ENCODE measurements at regions not wholly inside any gene's neighbourhood (a gene's known extent, or its start where the extent isn't known, plus 50 kb on each side); places are given as distances from the start of the nearest gene placed in this dataset.

DNA sequence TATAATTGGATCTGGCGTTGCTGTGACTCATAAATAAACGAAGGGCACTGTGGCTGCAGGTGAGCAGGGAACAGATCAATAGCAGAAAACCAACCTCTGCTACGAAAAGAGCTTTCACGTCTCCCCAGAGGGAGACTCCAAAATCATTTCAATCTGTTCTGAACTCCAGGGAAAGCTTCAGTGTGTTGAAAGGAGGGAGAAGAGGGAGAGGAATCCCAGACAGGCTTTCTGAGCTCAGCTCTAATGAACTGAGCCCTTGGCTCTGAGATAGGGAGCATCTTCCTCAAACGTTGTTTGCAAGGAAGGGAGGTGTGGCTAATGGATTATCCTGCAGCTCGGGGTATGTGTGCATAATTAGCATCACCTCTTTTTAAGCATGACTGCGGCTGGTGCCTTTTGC lies 288.0 kb upstream of the IRX4 start:
- intact Hi-C loops (cut with micrococcal nuclease), result no loop called here
- Histone ChIP-seq H3K4me3 (no peak overlapping the region), H3K36me3 (no peaks in the 10 kb centered on the region), H3K4me1 (peaks cover 3% of the 10 kb centered on the region), H3K27me3 (ENCODE audit: low read depth) (peaks cover 88% of the 10 kb centered on the region), H3K27ac (replicated peaks) (no peak overlapping the region), H3K9me3 (replicated peaks) (no peaks in the 10 kb centered on the region)
- TF ChIP-seq, protein P1, sequence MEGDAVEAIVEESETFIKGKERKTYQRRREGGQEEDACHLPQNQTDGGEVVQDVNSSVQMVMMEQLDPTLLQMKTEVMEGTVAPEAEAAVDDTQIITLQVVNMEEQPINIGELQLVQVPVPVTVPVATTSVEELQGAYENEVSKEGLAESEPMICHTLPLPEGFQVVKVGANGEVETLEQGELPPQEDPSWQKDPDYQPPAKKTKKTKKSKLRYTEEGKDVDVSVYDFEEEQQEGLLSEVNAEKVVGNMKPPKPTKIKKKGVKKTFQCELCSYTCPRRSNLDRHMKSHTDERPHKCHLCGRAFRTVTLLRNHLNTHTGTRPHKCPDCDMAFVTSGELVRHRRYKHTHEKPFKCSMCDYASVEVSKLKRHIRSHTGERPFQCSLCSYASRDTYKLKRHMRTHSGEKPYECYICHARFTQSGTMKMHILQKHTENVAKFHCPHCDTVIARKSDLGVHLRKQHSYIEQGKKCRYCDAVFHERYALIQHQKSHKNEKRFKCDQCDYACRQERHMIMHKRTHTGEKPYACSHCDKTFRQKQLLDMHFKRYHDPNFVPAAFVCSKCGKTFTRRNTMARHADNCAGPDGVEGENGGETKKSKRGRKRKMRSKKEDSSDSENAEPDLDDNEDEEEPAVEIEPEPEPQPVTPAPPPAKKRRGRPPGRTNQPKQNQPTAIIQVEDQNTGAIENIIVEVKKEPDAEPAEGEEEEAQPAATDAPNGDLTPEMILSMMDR (IDR thresholded peaks at IDR 0.05; ENCODE audit: borderline replicate concordance), result no peak
- DNase-seq, result no peak

DNA sequence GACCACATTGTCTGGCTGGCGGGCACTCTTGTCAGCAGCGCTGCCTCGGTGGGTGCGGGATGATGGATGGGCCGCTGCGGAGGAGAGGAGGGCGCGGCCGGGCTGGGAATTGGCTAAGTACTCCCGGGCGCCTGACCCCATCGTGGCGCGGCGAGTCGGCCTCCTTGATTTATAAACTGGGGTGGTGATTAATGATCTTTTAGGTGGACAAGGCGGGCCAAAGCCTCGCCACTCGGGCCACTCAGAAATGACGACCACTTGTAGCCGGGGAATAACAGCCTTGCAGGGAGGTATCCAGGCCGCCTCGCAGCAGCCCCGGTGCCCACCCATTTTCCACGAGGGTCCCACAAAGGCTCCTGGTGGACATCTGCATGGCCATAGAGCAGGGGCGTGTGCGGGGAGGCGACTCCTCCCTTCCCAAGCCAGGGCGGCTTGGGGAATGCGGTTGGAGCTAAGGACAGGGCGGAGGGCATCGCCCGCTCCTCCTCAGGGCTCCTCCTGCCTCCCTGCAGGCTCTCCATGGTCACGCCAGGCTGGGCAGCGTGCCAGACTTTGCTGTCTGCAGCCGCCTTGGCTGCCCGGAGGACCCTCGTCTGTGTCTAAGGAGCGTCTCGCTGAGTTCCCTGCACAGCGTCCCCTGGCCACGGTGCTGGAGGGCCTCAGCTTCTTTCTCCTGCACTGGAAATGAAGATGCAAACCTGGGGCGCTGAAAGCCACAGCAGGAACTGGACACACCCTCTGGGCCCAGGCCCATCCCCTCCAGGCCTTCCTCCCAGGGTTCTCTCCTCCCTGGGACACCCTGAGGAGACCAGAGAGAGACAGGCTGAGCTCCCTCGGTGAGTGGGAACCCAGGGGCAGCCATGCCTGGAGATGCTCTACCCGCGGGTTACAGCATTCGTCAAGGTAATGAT lies 287.4 kb upstream of the IRX4 start:
- TF ChIP-seq, protein P1 (IDR thresholded peaks at IDR 0.05; ENCODE audit: borderline replicate concordance), result no peak
- peaks cover 88% of the 10 kb centered on the region for H3K27me3 ChIP-seq (ENCODE audit: low read depth)
- H3K9me3 ChIP-seq (replicated peaks), result no peaks in the 10 kb centered on the region
- H3K27ac ChIP-seq (replicated peaks), result no peak overlapping the region
- peaks cover 3% of the 10 kb centered on the region for H3K4me1 ChIP-seq
- DNase-seq, result no peak
- intact Hi-C loops (cut with micrococcal nuclease), result no loop called here
- no peaks in the 10 kb centered on the region for H3K36me3 ChIP-seq
- H3K4me3 ChIP-seq, result no peak overlapping the region

DNA sequence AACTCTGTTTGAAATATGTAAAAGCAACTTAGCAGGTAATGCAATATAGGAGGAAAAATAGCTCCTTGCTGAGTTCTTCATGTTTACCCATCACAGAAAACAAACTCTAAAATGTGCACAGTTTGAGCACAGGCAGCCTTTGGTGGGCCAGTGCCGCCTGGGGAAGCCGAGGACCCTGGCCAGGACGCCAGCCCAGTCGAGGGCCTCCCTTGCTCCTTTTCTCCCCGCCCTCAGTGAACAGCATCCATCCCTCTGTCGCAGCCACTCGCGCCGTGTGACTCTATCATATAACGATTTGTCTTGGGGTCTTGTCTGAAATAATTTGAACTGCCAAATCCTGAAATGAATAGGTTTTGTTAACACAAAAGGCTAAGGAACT lies 286.7 kb upstream of the IRX4 start:
- TF ChIP-seq, protein P1 (IDR thresholded peaks at IDR 0.05; ENCODE audit: borderline replicate concordance), result no peak
- intact Hi-C loops (cut with micrococcal nuclease), result no loop called here
- H3K9me3 ChIP-seq (replicated peaks), result no peaks in the 10 kb centered on the region
- no peak overlapping the region for H3K27ac ChIP-seq (replicated peaks)
- H3K36me3 ChIP-seq, result no peaks in the 10 kb centered on the region
- H3K4me3 ChIP-seq, result no peak overlapping the region
- H3K4me1 ChIP-seq, result peaks cover 3% of the 10 kb centered on the region
- no peak for DNase-seq
- peaks cover 89% of the 10 kb centered on the region for H3K27me3 ChIP-seq (ENCODE audit: low read depth)

- no peak for DNase-seq
- intact Hi-C loops (cut with micrococcal nuclease), result no loop called here
- H3K4me3 ChIP-seq, result no peak overlapping the region
- H3K27ac ChIP-seq (replicated peaks), result no peak overlapping the region
- TF ChIP-seq, protein P1 (IDR thresholded peaks at IDR 0.05; ENCODE audit: borderline replicate concordance), result no peak
- H3K9me3 ChIP-seq (replicated peaks), result no peaks in the 10 kb centered on the region
- peaks cover 3% of the 10 kb centered on the region for H3K4me1 ChIP-seq
- no peaks in the 10 kb centered on the region for H3K36me3 ChIP-seq
- peaks cover 94% of the 10 kb centered on the region for H3K27me3 ChIP-seq (ENCODE audit: low read depth)
Observed at GRCh38 chr5:2168601-2169429, 286.1 kb upstream of the IRX4 start.

DNA sequence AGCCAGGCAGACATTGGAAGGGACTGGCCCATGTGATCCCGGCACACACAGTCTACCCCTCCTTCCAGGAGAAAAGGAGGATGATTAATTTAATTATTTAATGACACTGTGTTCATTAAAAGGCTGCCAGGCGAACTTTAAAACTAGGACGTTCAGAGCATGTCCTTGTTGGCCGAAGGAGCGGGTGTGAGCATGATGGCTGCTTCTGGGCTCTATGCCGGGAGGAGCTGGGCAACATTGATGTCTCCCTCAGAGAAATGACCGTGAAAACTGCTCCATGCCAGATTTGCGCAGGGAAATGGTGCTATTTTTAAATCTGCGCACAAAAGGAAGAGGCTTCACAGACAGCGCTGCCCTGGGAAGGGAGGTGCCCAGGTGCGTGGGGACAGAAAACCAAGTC lies 284.9 kb upstream of the IRX4 start:
- Histone ChIP-seq H3K36me3 (no peaks in the 10 kb centered on the region), H3K4me1 (no peaks in the 10 kb centered on the region), H3K27me3 (ENCODE audit: low read depth) (peaks cover 93% of the 10 kb centered on the region), H3K9me3 (replicated peaks) (no peaks in the 10 kb centered on the region), H3K4me3 (no peak overlapping the region), H3K27ac (replicated peaks) (no peak overlapping the region)
- intact Hi-C loops (cut with micrococcal nuclease), result no loop called here
- DNase-seq, result no peak
- TF ChIP-seq, protein P1 (IDR thresholded peaks at IDR 0.05; ENCODE audit: borderline replicate concordance), result no peak

Data from left ventricle myocardium inferior (tissue), 1 donor.